GM12864 (cell line): ENCODE measurements at regions not wholly inside any gene's neighbourhood (a gene's known extent, or its start where the extent isn't known, plus 50 kb on each side); places are given as distances from the start of the nearest gene placed in this dataset.

Source experiments
- DNase-seq: peaks from one replicate; pipeline ENCODE4 v3.0.0-alpha.2; 2011; ENCODE audit warnings: low read depth
- H3K4me3 ChIP-seq: 2 replicates; pipeline ENCODE4 v1.5.1; 2011; ENCODE audit warnings: mild to moderate bottlenecking, low read depth, low read length, control low read depth
- CTCF ChIP-seq: IDR thresholded peaks from 2 replicates; pipeline ENCODE4 v1.5.1; 2011; ENCODE audit warnings: low read depth, mild to moderate bottlenecking, moderate library complexity, low read length, control low read depth, inconsistent platforms; ENCODE audit errors: missing control alignments

- H3K4me3 ChIP-seq = no peak overlapping the region
- no peak for TF ChIP-seq CTCF
- DNase-seq = no peak
Measured at GRCh38 chr14:36068777-36069534, 107.6 kb downstream of the PTCSC3 start.

- no peak for DNase-seq
- no peak for TF ChIP-seq CTCF
- no peak overlapping the region for H3K4me3 ChIP-seq
Measured at GRCh38 chr14:36067428-36068187, 108.9 kb downstream of the PTCSC3 start.

GRCh38 chr14:36066636-36067035 is 109.9 kb downstream of the PTCSC3 start:
- no peak overlapping the region for H3K4me3 ChIP-seq
- no peak for DNase-seq
- TF ChIP-seq CTCF = no peak

- no peak for TF ChIP-seq CTCF
- no peak overlapping the region for H3K4me3 ChIP-seq
- no peak for DNase-seq
Measured at GRCh38 chr14:36065831-36066230, 110.7 kb downstream of the PTCSC3 start.

- H3K4me3 ChIP-seq = no peak overlapping the region
- TF ChIP-seq CTCF = no peak
- DNase-seq = no peak
Measured at GRCh38 chr14:36059531-36059930, 117.0 kb downstream of the PTCSC3 start.

GRCh38 chr14:36057452-36058116 is 118.9 kb downstream of the PTCSC3 start:
- TF ChIP-seq CTCF = no peak
- DNase-seq = no peak
- H3K4me3 ChIP-seq = no peak overlapping the region
